ENCODE measurements at regions not wholly inside any gene's neighbourhood (a gene's known extent, or its start where the extent isn't known, plus 50 kb on each side); places are given as distances from the start of the nearest gene placed in this dataset.
A peak's percentile ranks its signal among the peaks of the same experiment; 100 is the strongest.

DNA sequence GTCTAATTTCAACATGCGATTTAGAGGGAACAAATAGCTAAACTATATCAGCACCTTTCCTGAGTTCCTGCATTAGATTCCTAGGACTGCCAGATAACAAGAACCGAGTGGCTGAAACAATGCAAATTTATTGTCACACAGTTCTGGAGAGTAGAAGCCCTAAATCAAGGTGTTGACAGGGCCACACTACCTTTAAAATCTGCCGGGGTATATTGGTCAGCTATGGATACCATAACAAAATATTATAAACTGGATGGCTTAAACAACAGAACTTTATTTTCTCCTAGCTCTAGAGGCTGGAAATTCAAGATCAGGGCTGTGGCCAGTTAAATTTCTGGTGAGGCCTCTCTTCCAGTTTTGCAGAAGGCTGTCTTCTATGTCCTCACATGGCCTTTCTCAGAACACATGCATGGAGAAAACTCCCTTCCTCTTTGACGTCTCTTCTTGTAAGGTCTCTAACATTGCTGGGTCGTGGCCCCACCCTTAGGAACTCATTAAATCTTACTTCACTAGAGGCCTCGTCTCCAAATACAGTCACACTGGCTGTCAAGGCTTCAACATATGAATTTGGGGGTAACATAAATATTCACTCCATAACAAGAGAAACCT lies 144.3 kb downstream of the FCRL5 start:
- no peaks in the 10 kb centered on the region for H3K9me3 ChIP-seq (ENCODE audit: control insufficient read depth, insufficient read depth, low read length)
- H3K27me3 ChIP-seq (ENCODE audit: control insufficient read depth, insufficient read depth, low read length) = no peaks in the 10 kb centered on the region
- no peak overlapping the region for H3K4me3 Mint-ChIP-seq
- H3K36me3 ChIP-seq (ENCODE audit: control insufficient read depth, insufficient read depth, low read length) = no peaks in the 10 kb centered on the region
- ATAC-seq (no peak), DNase-seq (no peak)
- no peak overlapping the region for H3K27ac ChIP-seq (ENCODE audit: low read length)
- peaks cover 72 to 90% of the 10 kb centered on the region in 2 donors for H3K4me1 Mint-ChIP-seq
- TF ChIP-seq CTCF (IDR thresholded peaks at IDR 0.05) = no peak
- intact Hi-C loops (cut with micrococcal nuclease) = no loop called here
- peak overlapping the region; percentile 50 to 82 for H3K27ac Mint-ChIP-seq
- H3K9me3 Mint-ChIP-seq = no peaks in the 10 kb centered on the region
- H3K27me3 Mint-ChIP-seq (ENCODE audit: low read depth in 2 of 2) = no peaks in the 10 kb centered on the region
- WGBS (ENCODE audit: insufficient coverage) = 55% methylated on average over 6 of the region's 6 CpGs
- H3K36me3 Mint-ChIP-seq = no peaks in the 10 kb centered on the region
- no peak overlapping the region for H3K4me3 ChIP-seq (ENCODE audit: low read length)
- peaks cover 42% of the 10 kb centered on the region for H3K4me1 ChIP-seq (ENCODE audit: control insufficient read depth, insufficient read depth, low read length)

DNA sequence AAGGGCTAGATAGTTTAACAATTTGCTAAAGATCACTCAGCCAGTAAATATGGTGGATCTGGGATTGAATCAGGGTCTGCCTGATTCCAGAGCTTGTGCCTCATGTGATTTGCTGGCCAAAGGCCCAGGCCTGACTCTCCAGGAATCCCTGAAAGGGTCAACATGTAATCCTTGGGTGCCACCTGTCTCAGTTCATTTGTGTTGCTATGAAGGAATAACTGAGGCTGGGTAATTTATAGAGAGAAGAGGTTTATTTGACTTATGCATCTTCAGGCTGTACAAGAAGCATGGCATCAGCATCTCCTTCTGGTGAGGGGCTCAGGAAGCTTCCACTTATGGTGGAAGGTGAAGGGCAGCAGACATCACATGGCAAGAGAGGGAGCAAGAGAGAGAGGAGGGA lies 144.9 kb downstream of the FCRL5 start:
- TF ChIP-seq CTCF (IDR thresholded peaks at IDR 0.05) = no peak
- Mint-ChIP-seq H3K9me3 (no peaks in the 10 kb centered on the region), H3K4me3 (no peak overlapping the region), H3K27me3 (ENCODE audit: low read depth in 2 of 2) (no peaks in the 10 kb centered on the region), H3K4me1 (peaks cover 72 to 92% of the 10 kb centered on the region in 2 donors), H3K36me3 (no peaks in the 10 kb centered on the region), H3K27ac (peak overlapping the region; percentile 47 to 82)
- no peak overlapping the region for H3K4me3 ChIP-seq (ENCODE audit: low read length)
- H3K27me3 ChIP-seq (ENCODE audit: control insufficient read depth, insufficient read depth, low read length) = no peaks in the 10 kb centered on the region
- H3K36me3 ChIP-seq (ENCODE audit: control insufficient read depth, insufficient read depth, low read length) = no peaks in the 10 kb centered on the region
- peaks cover 45% of the 10 kb centered on the region for H3K4me1 ChIP-seq (ENCODE audit: control insufficient read depth, insufficient read depth, low read length)
- no peak overlapping the region for H3K27ac ChIP-seq (ENCODE audit: low read length)
- intact Hi-C loops (cut with micrococcal nuclease) = no loop called here
- DNase-seq (no peak), ATAC-seq (no peak)
- H3K9me3 ChIP-seq (ENCODE audit: control insufficient read depth, insufficient read depth, low read length) = no peaks in the 10 kb centered on the region

GRCh38 chr1:157405662-157406061 lies 146.7 kb downstream of the FCRL5 start:
- intact Hi-C loops (cut with micrococcal nuclease) = no loop called here
- peaks cover 74 to 92% of the 10 kb centered on the region in 2 donors for H3K4me1 Mint-ChIP-seq
- Histone ChIP-seq H3K4me1 (ENCODE audit: control insufficient read depth, insufficient read depth, low read length) (peaks cover 37% of the 10 kb centered on the region), H3K36me3 (ENCODE audit: control insufficient read depth, insufficient read depth, low read length) (no peaks in the 10 kb centered on the region), H3K4me3 (ENCODE audit: low read length) (no peak overlapping the region), H3K9me3 (ENCODE audit: control insufficient read depth, insufficient read depth, low read length) (no peaks in the 10 kb centered on the region), H3K27me3 (ENCODE audit: control insufficient read depth, insufficient read depth, low read length) (no peaks in the 10 kb centered on the region), H3K27ac (ENCODE audit: low read length) (no peak overlapping the region)
- no peak overlapping the region for H3K4me3 Mint-ChIP-seq
- ATAC-seq (no peak), DNase-seq (no peak)
- no peaks in the 10 kb centered on the region for H3K36me3 Mint-ChIP-seq
- peak overlapping the region; percentile 15 to 93 for H3K27ac Mint-ChIP-seq
- H3K9me3 Mint-ChIP-seq = no peaks in the 10 kb centered on the region
- H3K27me3 Mint-ChIP-seq (ENCODE audit: low read depth in 2 of 2) = no peaks in the 10 kb centered on the region
- TF ChIP-seq CTCF (IDR thresholded peaks at IDR 0.05) = no peak
- 92% methylated on average over 4 of the region's 4 CpGs for WGBS (ENCODE audit: insufficient coverage)

GRCh38 chr1:157404614-157405013 lies 147.7 kb downstream of the FCRL5 start:
- Mint-ChIP-seq H3K9me3 (no peaks in the 10 kb centered on the region), H3K36me3 (no peaks in the 10 kb centered on the region), H3K4me1 (peaks cover 74 to 92% of the 10 kb centered on the region in 2 donors), H3K27ac (peak overlapping the region; percentile 93 to 97), H3K27me3 (ENCODE audit: low read depth in 2 of 2) (no peaks in the 10 kb centered on the region), H3K4me3 (peak overlapping the region; percentile 71)
- peaks cover 42% of the 10 kb centered on the region for H3K4me1 ChIP-seq (ENCODE audit: control insufficient read depth, insufficient read depth, low read length)
- DNase-seq = no peak
- no peaks in the 10 kb centered on the region for H3K36me3 ChIP-seq (ENCODE audit: control insufficient read depth, insufficient read depth, low read length)
- no peaks in the 10 kb centered on the region for H3K9me3 ChIP-seq (ENCODE audit: control insufficient read depth, insufficient read depth, low read length)
- TF ChIP-seq CTCF (IDR thresholded peaks at IDR 0.05) = no peak
- intact Hi-C loops (cut with micrococcal nuclease) = no loop called here
- peak overlapping the region; percentile 76 for H3K27ac ChIP-seq (ENCODE audit: low read length)
- no peaks in the 10 kb centered on the region for H3K27me3 ChIP-seq (ENCODE audit: control insufficient read depth, insufficient read depth, low read length)
- ATAC-seq = no peak
- H3K4me3 ChIP-seq (ENCODE audit: low read length) = no peak overlapping the region
